Hematopoietic multipotent progenitor cell treated with erythropoietin and hydrocortisone succinate and interleukin-3 and kit ligand, for 15 days (in vitro differentiated cells): ENCODE measurements at regions not wholly inside any gene's neighbourhood (a gene's known extent, or its start where the extent isn't known, plus 50 kb on each side); places are given as distances from the start of the nearest gene placed in this dataset.
"Not testable (repeated sequence)": the region's sequence is repeated elsewhere in the genome, so short reads cannot be mapped to it uniquely, and the experiment has no call there.

ENCODE experiments used
- DNase-seq: peaks from one replicate; pipeline ENCODE4 v3.0.0-alpha.2; 2015; ENCODE audit warnings: low spot score

DNA sequence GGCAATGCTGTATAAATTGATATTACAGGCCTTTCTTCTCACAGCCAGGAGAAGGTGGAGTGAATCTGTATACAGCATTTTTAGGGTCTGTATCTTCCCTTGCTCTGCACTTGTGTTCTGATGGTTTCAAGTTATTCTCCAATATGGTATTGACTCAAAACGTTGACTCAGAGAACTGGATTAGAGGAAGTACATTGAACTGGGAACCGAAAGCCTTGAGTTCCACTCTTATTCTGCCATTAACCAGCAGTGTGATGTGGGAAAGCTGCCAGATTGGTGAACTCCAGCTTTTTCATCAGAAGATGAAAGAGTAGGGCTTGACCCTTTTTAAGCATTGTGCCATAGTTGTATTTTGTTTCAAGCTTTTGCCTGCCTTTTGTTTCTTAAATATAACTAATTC is 167.7 kb downstream of the SPRY2 start:
- DNase-seq, result no peak

DNA sequence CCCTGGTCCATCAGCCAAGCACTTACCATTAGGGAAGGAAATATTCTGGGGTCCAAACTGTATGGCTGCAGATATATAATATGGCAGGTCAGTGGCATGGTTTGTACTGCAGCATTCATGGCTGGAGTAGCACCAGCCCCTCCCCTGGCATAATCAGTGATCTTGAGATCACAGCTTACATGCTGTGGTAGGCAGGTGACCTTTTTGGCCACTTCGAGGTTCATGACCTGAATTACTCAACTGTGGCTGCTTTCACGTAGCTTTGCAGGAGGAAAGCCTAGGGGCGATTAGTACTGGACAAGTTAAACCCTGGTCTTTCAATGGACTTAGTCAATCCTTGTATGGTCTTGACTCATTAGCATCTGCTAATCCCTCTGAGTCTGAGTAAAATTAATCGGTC is 169.8 kb downstream of the SPRY2 start:
- DNase-seq, result no peak

DNA sequence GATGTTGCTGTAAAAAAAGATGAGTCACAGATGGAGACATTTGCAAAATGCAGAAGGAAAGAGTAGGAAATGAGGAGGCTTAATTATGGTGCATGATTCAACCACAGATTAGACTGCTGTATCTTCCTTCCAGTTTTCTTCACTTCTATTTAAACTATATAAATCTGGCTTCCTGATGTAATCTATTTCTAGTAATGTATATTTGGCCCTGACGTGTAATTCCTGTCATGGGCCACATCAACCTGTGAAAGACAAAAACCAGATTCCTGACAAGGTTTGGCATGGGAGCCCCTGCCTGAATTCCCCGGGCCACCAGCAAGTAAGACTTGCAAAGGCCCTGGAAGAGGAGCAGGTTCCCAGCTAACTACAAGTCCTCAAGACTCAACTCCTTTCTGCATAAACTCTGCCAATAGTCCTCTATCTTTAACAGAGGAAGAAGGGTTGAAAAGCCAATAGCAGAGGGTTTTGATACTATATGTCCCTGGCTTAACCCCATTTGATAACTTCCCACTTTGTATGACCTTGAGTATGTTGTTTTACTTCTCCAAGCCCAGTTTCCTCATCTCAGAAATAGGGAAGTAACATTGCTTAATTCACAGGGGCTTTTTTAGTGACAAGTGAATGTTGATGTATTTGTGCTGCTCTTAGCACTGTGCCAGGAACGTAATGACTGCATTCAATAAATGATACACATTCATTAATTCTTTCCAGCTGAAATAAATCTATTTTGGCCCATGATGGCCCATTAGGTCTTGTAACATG is 172.7 kb downstream of the SPRY2 start:
- DNase-seq, result no peak

DNA sequence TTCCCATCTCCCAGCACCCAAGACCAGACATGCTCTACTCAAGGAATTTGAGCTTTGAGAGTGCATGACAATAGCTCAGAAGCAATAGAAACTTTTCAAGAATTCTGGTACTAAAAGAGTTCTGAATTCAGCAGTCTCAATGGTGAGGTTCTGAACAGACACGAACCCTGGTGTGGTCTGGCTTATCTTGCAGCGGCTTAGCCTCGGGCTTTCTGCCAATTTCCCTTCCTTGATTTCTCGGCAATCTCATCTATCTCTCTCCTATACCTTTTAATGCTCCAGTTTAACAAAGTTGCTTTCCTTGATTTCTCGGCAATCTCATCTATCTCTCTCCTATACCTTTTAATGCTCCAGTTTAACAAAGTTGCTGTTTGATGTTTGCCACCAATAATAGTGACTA is 174.6 kb downstream of the SPRY2 start:
- DNase-seq, result no peak

DNA sequence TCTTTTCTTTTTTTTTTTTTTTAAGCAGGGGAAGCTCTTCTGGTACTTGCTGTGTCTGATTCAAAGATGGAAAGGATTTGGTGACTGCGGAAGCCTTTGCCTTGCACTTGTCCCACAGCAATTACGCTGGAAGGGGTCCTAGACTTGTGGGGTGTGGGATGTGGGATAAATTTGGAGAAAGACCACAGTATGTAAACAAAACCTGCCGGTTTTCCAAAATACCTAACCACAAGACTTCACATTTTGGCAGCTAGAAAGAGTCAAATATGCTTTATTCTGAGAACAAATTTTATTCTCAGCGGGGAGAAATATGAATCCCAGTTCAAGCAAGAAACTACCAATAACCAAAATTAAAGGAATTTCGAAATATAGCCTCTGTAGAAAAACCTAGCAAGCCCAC is 176.5 kb downstream of the SPRY2 start:
- DNase-seq, result no peak

DNA sequence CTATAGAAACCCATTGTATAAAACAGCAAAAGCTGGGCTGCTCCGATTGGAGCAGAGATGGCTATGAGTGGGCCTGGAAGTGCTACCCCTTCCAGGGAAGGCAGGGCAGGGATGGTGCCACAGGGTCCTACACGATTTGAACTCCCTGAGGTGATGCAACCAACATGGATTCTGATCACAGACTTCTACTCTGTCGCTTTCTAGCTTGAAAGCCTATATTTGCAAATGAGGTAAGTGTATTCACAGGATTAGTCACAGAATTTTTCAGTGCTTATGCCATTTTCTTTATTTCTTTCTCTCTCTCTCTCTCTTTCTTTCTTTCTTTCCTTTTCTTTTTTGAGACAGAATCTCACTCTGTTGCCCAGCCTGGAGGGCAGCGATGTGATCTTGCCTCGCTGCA is 179.0 kb downstream of the SPRY2 start:
- no peak for DNase-seq

DNA sequence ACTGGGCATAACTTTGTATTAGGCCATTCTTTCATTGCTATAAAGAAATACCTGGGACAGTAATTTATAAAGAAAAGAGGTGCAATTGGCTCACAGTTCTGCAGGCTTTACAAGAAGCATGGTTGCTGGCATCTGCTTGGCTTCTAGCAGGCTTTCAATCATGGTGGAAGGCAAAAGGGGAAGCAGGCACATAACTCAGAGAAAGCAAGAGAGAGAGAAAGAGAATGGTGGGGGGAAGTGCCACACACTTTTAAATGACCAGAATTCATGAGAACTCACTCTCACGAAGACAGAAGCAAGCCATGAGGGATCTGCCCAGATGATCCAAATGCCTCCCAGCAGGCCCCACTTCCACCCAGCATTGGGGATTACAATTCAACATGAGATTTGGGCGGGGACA is 179.7 kb downstream of the SPRY2 start:
- DNase-seq, result no peak

DNA sequence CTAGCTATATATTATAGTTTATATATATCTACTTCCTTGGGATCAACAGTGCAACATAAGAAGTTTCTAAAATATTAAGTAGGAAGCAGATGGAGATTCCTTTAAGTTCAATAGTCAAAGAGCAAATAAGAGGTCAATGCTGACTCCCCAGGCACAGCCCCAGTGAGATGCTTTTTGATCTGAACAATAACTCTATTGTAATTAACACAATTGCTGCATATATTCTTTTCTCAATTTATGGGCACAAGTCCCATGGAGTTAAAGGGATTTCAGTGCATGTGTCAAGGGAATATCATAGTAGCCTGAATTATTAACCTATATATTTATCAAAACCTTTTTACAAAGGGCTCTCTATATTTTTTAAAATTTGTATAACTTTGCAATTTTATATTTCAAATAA is 180.8 kb downstream of the SPRY2 start:
- DNase-seq, result no peak

DNA sequence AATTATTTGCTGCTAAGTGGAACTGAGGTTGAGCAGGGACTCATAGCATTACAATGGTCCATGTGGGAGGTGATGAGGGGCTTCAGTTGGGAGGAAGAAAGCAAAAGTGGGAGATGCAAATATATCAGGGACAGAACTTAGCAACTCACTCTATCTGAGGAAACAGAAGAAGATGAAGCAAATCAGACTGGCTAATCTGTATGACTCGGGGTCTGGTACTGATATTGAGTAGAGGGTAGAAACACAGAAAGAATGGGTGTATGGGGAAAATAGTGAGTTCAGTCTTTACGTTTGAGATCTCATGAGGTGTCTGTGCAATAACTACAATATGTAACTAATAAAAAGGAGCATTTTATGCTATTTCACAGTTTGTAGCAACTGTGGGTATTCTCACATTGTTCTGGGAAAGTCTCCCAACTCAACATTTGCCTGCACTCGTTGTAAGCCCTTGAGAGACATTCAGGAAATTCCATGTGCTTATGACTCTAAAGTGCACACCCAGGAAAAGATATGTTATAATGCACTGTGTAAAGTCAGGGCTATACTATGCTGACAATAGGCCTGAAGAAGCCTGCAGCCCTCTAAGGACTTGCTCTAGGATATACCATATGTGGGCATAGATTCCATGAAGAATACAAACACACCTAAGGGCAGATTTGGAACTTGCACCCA is 183.5 kb downstream of the SPRY2 start:
- no peak for DNase-seq

DNA sequence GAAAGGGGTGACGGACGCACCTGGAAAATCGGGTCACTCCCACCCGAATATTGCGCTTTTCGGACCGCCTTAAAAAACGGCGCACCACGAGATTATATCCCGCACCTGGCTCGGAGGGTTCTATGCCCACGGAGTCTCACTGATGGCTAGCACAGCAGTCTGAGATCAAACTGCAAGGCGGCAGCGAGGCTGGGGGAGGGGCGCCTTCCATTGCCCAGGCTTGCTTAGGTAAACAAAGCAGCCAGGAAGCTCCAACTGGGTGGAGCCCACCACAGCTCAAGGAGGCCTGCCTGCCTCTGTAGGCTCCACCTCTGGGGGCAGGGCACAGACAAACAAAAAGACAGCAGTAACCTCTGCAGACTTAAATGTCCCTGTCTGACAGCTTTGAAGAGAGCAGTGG is 188.8 kb downstream of the SPRY2 start:
- DNase-seq, result not testable (repeated sequence)

DNA sequence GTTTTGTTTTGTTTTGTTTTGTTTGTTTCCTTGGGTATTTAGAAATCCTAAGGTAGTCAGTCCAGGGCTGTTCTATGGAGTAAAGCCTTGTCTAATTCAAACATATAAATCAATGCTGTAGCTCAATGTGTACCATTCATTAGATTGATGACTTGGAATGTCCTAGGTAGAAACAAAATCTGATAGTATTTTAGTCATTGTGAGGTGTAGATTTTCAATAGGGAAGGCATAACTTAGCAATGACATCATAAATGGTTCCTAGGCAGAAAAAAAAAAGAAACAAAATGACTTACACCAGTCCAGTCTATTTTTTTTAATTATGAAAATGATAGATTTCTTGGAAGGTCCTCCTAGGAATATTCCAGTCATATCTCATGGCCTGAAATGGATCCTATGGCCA is 189.9 kb downstream of the SPRY2 start:
- DNase-seq, result no peak

DNA sequence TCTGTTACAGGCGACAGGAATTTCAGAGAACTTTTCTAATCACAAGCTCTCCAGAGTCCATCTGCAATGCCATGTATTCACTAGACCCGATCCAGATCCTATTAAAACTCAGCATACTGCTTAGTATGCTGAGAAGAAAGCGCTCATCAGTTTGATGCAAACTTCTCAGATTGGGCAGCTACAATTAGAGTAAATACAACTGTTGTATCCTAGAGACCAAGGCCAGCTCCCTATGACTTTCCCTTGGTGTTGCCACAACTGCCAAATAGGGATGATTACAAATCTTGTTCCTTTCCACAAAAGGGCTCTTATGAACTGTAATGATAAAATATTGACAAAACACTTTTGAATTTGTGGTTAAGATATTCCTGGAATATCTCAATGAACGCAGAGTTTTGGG is 191.2 kb downstream of the SPRY2 start:
- DNase-seq, result no peak

DNA sequence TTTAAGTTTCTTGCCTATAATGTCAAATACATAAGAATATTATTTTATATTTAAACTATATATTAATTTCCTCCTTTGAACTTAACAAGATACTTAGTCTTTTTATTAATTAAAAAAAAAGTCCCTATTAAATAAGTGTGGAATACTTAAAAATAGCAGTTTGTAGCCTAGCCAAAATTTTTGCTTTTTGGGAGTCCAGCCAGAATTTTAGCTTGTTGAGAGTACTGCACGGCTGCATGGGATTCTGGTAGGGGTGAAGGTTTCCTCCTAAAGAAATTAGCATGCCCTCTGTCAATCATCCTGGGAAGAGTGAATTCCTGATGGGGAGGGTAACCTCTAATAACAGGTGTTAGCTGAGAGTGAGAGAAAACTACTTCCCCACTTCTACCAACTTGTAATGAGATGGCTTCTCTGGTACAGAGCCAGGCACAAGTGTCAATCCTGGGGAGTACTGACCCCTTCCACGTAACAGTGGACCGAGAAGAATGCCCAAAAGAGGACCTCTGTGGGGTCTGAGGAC is 195.7 kb downstream of the SPRY2 start:
- no peak for DNase-seq

DNA sequence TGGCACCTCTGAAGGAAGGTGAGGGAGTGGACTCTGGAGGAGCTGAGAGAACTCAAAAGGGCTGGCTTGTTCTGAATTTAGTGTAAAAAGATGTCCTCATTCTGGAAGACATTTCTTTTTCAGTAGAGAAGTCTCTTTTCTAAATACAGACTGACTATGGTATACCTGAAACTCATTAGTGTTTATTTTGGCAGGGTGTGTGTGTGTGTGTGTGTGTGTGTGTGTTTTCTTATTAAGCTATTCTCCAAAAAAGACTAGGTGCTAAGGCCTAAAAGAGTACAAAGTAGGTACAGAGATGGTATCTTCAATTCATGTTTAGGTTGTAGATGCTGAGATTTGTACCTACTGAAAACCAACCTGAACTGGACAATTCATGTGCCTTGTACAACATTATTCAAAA is 196.4 kb downstream of the SPRY2 start:
- DNase-seq, result no peak

DNA sequence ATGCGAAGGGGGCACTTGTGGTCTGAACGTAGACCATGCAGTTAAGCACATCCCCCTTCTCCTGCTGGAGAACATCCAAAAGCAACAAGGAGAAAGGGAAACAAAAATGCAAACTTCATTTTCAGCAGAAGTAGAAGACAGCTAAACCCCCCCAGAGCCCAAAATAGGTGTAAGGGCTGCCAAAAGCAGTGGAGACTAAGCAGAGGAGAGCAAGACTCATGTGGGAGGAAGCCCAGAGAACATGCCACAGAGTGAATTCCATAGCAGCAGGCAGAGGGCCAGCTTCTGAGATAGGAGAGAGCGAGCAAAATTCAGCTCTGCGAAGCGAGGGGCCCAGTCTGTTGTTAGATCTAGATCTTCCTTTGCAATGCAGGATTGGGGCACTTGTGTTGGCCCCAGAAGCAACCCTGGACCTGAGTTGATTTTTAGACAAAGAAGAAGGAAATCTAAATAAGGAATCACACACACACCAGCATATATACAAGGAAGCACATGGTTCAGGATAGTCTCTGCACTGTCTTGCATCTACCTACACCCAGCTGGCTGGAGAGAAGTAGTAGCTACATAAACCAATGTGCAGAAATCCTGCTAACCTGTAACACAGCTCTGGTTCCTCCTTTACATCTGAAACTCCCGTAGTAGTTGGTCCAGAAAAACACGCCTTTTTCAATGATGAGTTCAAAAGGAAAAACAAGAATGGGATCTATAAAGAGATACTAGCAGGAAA is 199.6 kb downstream of the SPRY2 start:
- DNase-seq, result no peak

DNA sequence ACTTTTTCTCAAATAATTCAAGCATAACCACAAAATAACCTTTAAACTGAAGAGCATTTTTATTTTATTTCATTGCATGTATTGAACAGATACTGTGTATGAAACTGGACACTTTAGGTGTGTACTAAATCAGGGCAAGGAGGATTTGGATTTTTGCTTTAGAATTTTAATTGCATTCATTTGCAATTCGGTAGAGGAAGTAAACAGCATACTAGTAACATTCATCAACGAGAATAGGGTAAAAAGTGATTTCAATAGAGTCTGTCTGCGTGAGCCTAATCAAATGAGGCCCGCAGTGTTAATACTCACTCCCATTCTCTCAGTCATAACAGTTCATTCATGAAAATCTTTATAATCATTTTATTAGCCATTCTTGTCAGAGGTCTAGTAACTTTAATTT is 200.2 kb downstream of the SPRY2 start:
- no peak for DNase-seq

DNA sequence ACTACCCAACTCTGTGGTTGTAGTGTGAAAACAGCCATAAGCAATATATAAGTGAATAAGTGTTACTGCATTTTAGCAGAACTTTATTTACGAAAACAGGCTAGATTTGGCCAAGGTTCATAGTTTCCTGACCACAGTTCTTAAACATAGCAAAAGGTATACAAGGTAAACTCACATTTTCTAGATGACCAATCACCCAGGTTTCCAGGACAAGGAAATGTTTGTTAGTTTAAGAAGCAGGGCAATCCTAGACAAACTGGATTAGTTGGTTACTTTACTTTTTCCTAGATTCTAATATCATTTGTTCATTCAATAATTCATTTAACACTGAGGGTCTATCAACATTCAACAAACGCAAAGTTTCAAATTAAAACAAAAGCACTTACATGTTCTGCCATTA is 201.7 kb downstream of the SPRY2 start:
- DNase-seq, result no peak

DNA sequence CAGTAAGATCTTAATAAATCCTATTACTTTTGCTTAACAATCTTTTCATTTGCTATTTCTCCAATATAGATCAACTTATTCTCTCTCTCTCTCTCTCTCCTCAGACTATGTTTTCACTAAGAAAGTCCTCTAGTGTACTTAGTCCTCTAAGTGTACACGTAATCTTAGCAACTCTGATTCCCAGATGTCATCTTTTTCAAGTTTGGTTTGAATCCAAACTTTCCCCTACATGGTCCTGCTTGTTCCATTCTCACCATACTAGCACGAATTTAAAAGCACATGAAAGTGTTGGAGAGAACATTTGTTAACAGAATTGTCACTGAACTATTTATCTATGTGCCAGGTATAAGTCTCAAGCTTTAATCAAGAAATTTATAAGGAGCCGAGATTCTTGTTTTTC is 202.9 kb downstream of the SPRY2 start:
- no peak for DNase-seq

DNA sequence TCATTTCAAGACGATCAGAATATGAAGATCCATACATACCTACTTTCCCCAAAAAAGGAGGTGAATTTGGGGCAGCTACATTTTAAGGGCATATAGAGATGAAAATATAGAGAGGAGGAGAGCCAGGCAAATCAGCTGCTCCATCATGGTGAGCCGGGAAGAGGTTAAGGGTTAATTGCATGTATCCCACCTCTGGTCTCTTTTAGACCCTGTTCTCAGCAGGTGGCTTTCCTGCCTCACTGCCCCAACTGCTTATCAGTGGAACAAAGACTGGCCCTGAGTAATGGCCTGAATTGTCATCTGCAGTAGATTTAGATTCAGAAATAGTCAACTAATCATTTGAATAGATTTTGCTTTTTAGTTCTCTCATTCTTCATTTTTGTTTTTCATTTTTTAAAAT is 206.6 kb downstream of the SPRY2 start:
- DNase-seq, result no peak

DNA sequence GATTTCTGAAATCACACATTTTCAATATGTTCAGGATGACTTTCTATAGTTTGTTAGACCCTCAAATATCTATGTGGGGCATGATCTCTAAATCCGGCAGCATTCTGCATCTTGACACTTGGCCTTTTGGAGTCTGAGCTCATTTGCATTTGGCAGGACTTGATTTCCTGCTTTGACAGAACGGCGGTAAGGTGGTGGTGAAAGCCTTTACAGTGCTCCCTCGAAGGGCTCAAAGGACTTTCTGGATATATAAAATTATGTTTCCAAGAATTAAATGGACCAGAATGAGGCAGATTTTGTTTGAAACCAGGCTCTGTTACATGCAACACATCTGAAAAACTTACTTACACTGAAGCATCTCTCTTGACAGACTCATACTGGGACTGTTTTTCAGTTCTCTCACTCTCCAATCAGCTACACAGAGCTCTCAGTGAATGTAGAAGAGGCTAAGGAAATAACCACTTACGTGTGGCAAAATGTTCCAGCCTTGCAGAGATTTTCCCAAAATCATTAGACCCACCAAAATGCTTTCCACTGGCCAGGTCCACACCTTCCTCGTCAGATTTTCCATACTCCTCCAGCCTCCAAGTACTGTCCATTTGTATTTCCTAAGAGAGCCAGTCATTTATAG is 207.2 kb downstream of the SPRY2 start:
- DNase-seq, result no peak

DNA sequence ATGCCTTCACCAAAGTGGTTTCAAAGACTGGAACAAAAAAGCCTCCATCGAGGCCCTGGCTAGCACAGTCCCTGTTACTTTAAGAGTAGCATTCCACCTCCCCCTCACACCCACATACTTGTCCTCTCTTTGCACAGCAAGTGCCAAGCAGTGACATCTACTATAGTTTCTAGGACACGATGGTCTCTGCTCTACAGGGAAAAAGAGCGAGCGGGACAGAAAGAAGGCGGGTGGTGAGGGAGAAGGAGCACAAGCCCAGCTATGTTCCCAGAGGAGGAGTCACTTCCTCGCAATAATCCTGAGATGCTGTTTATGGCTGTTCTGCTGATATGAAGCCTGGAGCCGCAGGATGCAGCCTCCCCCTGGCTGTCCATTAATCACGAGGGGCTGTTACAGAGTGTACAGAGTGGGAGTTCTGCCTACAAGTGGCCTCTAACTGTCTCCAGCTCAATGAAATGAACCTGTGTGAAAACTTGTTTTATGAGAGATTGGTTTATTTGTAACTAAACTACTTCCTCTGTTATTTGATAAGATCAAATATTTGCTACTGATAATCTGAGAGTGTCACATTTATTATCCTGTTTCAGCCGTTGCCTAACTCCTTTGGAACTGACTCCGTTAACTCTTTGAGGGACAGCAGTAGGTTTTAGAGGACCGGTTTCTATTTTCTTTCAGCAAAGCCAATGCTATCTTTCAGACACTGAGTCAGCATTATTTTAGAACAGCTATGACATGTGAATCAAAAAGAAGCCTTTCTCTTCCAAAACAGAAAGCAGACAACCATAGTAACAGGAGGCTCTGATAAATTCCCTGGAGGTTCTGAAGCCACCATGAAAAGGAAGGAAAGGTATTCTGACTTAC is 208.0 kb downstream of the SPRY2 start:
- no peak for DNase-seq

DNA sequence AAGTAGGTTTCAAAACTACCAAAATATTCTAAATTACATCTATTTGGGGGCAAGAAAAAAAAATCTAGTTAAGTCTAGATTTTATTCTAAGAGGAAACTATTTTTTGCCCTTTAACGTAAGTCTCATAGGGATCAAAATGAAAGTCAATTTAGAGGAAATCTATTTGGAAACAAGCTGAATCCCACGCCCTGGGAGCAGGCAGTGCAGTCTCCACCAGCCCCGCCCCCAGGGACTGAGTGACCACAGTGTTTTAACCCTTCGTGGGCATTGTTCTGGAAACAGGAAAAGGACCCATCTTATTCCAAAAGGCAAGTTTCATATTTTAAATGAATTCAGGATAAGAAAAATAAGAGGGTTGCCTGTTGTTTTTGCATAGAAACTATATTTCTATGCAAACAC is 209.7 kb downstream of the SPRY2 start:
- no peak for DNase-seq
